ENCODE measurements at regions not wholly inside any gene's neighbourhood (a gene's known extent, or its start where the extent isn't known, plus 50 kb on each side); places are given as distances from the start of the nearest gene placed in this dataset.
"Not testable (repeated sequence)": the region's sequence is repeated elsewhere in the genome, so short reads cannot be mapped to it uniquely, and the experiment has no call there.

DNA sequence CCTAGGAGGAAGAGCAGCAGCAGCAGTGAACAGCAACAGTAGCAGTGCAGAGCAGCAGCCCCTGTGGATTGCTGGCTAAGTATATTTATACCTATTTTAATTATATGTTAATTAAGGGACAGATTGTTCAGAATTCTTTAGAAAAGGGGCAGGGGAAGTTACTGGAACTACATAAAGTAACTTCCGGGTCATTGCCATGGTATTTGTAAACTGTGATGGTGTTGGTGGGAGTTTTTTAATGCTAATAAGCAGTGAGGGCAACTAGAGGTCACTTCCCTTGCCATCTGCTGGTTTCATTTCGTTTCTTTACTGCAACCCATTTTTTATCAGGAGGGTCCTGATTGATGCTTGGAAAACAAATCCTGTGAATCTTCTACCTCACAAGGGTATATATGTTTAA is 229.8 kb upstream of the PODXL start:
- no peak for DNase-seq

GRCh38 chr7:131778601-131779000 is 222.2 kb upstream of the PODXL start:
- no peak for DNase-seq

DNA sequence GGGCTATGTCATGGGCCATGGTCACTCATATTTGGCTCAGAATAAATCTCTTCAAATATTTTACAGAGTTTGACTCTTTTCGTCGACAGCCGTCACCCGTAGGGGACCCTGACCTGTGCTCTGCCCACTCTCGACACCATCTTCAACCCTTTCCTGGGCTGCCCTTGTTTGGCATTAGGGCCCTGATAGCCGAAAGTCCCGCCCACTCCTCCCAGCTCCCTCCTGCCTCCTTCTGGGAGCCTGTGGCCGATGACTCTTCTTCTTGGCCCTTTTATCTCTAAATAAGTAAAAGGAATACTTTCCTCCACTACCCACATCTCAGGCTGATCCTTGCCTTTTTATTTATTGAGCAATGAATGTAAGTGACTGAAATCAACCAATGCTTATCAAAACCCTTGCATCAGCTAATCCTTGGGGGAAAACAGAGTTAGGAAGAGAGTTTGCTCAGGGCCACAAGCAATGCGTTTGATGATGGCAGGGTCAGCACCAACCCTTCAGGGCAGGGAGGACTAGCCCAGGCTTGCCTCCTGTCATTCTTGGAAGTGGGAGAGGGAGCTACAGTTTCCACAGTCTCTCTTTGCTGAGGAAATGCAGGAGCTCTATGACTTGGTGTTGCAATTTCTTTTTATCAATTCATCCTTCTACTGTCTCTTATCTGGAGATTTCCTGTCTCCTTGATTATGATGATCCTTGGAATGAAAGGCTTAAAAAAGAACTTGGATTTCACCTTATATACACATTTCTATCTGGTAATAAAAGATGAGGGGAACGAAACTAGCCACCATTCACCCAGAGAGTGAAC is 218.2 kb upstream of the PODXL start:
- no peak for DNase-seq

GRCh38 chr7:131773413-131773812 is 217.0 kb upstream of the PODXL start:
- DNase-seq = no peak

GRCh38 chr7:131769241-131769640 is 212.8 kb upstream of the PODXL start:
- no peak for DNase-seq

- DNase-seq = no peak
Measured at GRCh38 chr7:131767591-131767990, 211.2 kb upstream of the PODXL start.

DNA sequence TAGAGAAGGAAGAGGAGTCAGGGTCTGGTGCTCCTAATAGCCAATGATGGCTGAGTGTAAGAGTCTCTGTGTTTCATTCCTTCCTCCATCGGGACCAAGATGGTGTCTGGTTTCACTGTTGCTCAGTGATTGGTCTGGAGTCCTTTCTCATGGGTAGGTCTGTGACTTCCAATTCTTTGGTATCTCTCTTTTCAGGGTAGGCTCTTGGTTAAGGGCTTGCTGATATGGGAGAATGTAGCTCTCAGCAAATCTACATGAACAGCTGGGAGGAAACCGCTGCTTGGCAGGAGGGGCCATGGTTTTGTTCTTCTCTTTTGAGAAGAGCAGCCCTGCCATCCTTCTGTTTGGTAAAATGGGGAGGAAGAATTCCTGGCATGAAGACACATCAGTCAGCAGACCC is 209.1 kb upstream of the PODXL start:
- DNase-seq = no peak

- no peak for DNase-seq
Measured at GRCh38 chr7:131764143-131764775, 207.8 kb upstream of the PODXL start.

DNA sequence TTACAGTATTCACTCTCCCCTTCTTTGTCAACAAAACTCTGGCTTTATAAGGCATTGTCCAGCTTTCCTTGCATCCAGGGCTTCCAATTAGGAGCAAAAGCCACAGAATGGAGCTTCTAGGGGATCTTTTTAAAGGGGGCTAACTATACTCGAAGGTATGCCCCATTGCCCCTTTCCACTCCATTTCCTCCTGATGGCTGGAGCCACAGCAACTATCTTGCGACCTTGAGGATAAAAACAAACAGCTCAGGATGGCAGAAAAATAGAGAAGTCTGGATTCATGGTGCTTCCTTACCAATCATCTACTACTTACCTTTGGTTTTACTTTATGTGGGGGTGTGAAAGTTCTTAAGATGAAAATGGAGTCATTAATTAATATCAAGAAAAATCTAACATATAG is 206.3 kb upstream of the PODXL start:
- no peak for DNase-seq

GRCh38 chr7:131755801-131756200 is 199.4 kb upstream of the PODXL start:
- not testable (repeated sequence) for DNase-seq

DNA sequence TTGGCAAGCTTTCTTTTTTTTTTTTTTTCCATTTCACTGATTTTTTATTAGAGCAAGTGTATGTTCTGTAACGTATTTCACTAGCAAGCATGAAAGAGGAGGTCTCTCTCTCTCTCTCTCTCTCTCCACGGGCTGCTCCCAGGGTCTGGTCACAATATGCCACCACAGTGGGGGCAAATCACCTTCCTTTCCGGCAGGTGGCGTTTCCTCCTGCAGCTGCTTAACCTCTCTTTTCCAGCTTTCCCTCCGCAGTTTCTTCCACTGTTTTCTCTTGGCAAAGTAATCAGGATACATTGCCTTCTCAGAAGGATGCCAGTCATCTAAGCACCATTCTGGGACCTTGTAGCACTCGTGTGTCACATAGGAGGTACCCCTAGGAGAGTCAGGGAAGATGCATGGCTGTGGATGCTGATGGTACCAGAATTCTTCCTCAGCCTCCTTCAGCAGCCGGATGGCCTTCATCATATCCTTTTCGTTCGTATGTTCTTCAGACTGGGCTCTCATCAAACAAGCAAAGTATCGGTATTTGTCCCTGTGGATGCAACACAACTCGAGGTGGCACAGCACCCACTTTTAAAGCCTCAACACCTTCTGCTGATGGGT is 197.3 kb upstream of the PODXL start:
- DNase-seq = no peak

DNA sequence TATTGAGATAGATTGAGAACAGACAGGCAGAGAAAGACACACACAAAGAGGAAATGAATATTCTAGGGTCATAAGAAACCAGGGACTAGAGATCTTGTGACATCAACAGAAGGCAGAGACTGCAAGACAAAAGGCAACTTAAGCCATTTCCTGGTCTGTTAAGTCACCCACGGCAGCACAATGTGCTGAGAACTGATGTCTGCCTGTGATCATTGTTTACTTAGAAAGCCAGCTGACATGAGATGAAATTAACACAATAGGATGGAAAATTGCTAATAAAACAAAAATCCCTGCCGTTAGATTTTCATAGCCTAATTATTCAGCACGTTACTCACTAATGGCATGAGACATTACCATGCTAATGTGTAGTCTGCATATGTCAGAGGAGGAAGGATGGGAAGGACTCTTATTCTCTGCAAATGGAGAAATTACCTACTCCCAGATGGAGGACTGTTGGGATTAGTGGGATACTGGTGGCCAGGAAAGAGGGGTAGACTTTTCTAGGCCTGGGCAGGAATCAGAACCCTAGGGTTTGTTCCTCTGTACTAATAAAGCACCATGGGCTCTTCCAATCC is 191.3 kb upstream of the PODXL start:
- no peak for DNase-seq

DNA sequence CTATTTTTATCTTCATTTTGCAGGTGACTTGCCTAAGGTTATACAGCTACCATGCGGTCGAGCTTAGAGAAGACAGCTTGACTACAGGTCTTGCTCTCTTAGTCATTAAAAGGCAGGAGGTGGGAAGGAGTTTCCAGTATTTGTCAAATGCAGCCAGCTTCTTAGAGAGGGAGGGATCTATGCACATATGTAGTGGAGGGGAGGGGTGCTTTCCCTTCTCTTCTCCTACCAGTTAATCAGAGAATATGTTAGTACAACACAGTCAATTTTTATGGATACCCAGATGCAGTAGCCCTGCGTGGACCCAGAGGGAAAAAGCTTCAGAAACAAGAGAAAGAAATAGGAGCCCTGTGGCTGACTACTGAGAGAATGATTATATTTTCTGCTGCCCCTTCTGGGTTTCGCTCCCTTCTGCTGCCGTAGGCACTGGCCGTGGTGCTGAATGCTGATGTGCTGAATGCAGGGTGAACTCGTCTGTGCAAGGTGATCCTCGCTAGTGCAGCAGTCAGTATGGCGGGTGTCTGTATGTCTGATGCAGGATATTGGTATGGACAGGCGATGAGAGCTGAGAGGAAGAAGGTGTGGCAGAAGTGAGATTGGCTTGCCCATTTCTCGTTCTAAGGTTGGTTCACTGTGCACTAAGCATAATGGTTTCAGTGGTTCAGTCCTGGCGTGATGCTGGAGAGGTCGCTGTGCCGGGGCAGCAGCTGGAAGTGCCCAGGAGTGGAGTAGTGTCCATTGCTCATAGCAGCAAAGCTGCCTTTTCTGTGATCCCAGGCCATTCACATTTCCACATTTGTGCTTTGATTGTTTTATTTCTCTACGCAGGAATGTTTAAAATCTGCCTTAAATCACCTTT is 189.2 kb upstream of the PODXL start:
- DNase-seq = no peak

DNA sequence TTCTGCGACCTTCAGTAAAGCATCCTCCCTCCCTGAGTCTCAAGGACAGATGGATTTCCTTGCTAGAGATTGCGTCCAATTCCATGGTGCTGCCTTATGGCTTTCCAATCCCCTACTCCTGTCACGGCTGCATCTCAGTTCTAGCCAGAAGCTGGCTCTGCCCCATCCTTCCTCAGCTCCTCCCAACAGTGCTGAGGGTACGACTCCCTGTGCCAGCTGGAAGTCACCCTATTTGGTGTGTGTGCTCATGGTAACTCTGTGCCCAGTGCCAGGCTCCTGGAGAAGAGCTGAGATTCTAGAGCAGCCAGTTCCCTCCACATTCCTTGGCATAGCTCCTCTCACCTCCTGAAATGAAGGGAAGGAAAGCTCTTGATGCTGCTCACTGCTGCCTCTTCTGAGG is 185.0 kb upstream of the PODXL start:
- DNase-seq = no peak

GRCh38 chr7:131737746-131738465 is 181.5 kb upstream of the PODXL start:
- DNase-seq = no peak

- no peak for DNase-seq
Measured at GRCh38 chr7:131735101-131735500, 178.7 kb upstream of the PODXL start.

- DNase-seq = no peak
Measured at GRCh38 chr7:131733604-131734003, 177.2 kb upstream of the PODXL start.

- no peak for DNase-seq
Measured at GRCh38 chr7:131727189-131727588, 170.8 kb upstream of the PODXL start.

DNA sequence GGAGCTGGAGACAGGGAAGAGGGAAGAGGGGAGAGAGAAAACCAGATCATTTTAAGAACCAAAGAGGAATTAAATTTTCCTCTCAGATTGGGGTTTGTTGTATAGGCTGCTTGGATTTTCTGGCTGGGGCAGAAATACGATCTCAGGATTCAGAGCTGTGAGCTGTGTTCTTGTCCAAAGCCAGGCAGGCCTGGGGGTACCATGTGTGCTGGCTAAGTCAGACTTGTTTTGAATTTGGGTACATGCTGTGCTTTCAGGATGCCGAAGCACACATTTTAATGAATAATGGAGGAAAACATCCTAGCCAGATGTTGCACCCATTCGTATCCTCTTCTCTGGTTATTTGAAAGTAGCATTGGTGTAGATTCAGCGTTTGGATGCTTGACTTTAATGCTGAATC is 170.3 kb upstream of the PODXL start:
- no peak for DNase-seq

- no peak for DNase-seq
Measured at GRCh38 chr7:131726031-131726430, 169.6 kb upstream of the PODXL start.

DNA sequence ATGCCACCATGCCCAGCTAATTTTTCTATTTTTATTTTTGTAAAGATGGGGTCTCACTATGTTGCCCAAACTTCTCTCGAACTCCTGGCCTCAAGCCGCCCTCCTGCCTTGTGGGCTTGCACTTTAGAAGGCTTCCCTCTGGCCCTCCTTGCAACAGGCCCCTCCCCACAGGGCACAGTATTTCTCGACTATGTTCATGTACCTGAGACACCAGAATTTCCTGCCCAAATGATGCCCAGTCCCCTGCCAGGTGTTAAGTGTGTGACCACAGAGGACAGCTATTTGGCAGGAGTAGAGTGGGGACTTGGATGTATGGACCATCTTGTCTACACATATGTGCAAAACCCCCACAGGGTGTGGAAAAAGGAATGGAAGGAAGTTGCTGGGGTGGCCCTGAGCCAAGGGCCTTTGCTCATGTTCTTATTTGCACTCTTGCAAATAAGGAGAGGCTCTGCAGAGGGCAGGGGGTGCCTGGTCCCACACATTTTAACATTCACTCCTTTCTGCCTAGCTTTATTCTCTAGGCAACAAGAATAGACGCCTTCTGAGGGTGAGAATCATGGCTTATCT is 168.4 kb upstream of the PODXL start:
- DNase-seq = no peak

DNA sequence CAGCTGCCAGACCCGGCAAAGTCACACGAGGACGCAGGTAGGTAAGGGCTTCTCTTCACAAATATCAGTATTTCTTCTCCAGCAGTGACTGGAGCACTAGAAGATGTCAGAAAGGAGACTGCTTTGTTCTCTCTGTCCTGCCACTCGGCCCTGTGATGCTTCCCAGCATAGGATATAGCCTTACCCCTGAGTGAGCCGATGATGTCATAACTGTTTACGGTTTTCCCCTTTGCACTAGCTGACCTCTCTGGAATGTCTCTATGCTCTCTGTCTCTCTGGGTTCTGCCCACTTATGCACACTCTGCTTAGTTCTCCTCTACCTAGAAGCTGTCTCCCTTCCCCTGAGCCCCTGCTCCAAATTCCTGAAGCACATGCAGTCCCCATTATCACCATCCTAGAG is 167.5 kb upstream of the PODXL start:
- no peak for DNase-seq
